ENCODE measurements at regions not wholly inside any gene's neighbourhood (a gene's known extent, or its start where the extent isn't known, plus 50 kb on each side); places are given as distances from the start of the nearest gene placed in this dataset.

- Histone ChIP-seq H3K4me1 (no peaks in the 10 kb centered on the region), H3K27ac (no peak overlapping the region), H3K36me3 (no peaks in the 10 kb centered on the region), H3K9me3 (no peaks in the 10 kb centered on the region), H3K27me3 (no peaks in the 10 kb centered on the region), H3K4me3 (no peak overlapping the region)
- TF ChIP-seq POLR2A (IDR thresholded peaks at IDR 0.05) = no peak
- TF ChIP-seq, protein P1, sequence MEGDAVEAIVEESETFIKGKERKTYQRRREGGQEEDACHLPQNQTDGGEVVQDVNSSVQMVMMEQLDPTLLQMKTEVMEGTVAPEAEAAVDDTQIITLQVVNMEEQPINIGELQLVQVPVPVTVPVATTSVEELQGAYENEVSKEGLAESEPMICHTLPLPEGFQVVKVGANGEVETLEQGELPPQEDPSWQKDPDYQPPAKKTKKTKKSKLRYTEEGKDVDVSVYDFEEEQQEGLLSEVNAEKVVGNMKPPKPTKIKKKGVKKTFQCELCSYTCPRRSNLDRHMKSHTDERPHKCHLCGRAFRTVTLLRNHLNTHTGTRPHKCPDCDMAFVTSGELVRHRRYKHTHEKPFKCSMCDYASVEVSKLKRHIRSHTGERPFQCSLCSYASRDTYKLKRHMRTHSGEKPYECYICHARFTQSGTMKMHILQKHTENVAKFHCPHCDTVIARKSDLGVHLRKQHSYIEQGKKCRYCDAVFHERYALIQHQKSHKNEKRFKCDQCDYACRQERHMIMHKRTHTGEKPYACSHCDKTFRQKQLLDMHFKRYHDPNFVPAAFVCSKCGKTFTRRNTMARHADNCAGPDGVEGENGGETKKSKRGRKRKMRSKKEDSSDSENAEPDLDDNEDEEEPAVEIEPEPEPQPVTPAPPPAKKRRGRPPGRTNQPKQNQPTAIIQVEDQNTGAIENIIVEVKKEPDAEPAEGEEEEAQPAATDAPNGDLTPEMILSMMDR (IDR thresholded peaks at IDR 0.05) = no peak
- 85% methylated on average over 2 of the region's 2 CpGs for WGBS (ENCODE audit: insufficient coverage, low coverage, low lambda C conversion rate, missing lambda C conversion rate)
- no peak for DNase-seq
- intact Hi-C loops (cut with DNase I) = no loop called here
- no peak for ATAC-seq
These were observed 165.6 kb downstream of the AREG start for GRCh38 chr4:74610491-74610890.

DNA sequence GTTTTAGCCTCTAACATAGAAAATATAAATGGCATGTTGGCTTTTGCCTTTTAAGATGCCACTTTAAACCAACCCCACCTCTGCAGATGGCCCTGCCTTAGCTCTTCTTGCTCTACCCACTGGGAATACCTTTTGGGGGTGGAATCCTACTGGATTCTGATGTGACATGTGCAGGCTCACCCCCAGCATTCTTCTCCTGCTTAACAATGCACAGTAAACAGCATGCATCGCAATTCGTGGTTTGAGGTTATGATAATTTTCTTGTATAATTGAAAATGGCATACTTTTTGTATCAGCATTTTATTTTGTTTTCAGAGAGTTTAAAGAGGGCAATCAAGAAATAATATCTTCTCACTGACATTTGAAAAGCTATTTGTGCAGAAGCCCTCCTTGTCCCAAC, 167.9 kb downstream of the AREG start:
- Histone ChIP-seq H3K9me3 (no peaks in the 10 kb centered on the region), H3K4me1 (no peaks in the 10 kb centered on the region), H3K27me3 (no peaks in the 10 kb centered on the region), H3K27ac (no peak overlapping the region), H3K4me3 (no peak overlapping the region), H3K36me3 (no peaks in the 10 kb centered on the region)
- intact Hi-C loops (cut with DNase I) = no loop called here
- DNase-seq (no peak), ATAC-seq (no peak)
- TF ChIP-seq, protein P1 (IDR thresholded peaks at IDR 0.05) = no peak
- no peak for TF ChIP-seq POLR2A (IDR thresholded peaks at IDR 0.05)
- WGBS (ENCODE audit: insufficient coverage, low coverage, low lambda C conversion rate, missing lambda C conversion rate) = 73% methylated on average over 2 of the region's 2 CpGs

- no peaks in the 10 kb centered on the region for H3K4me1 ChIP-seq
- ATAC-seq = no peak
- no peak for TF ChIP-seq POLR2A (IDR thresholded peaks at IDR 0.05)
- TF ChIP-seq, protein P1 (IDR thresholded peaks at IDR 0.05) = no peak
- 55% methylated on average over 2 of the region's 2 CpGs for WGBS (ENCODE audit: insufficient coverage, low coverage, low lambda C conversion rate, missing lambda C conversion rate)
- no peaks in the 10 kb centered on the region for H3K27me3 ChIP-seq
- no peaks in the 10 kb centered on the region for H3K9me3 ChIP-seq
- no peak for DNase-seq
- H3K36me3 ChIP-seq = no peaks in the 10 kb centered on the region
- H3K4me3 ChIP-seq = no peak overlapping the region
- H3K27ac ChIP-seq = no peak overlapping the region
- intact Hi-C loops (cut with DNase I) = no loop called here
These were observed 168.3 kb downstream of the AREG start for GRCh38 chr4:74613266-74613665.

DNA sequence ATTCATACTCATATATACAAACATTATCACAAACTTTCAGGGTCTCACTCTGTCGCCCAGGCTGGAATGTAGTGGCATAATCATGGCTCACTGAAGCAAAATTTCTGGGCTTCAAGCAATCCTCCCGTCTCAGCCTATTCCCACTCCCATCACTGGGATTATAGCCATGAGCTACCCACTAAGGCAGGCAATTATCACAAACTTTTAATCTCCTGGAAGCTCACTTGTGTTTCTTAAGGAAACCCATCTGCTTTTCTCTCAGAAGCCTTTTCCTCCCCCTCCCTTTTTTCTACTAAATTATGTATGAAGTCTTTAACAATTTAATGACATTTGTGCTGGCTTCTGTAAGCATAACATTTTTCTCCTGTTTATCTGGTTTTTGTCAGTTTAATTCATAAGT, 170.5 kb downstream of the AREG start:
- Histone ChIP-seq H3K9me3 (no peaks in the 10 kb centered on the region), H3K27me3 (no peaks in the 10 kb centered on the region), H3K36me3 (no peaks in the 10 kb centered on the region), H3K27ac (no peak overlapping the region), H3K4me1 (no peaks in the 10 kb centered on the region), H3K4me3 (no peak overlapping the region)
- intact Hi-C loops (cut with DNase I) = no loop called here
- WGBS (ENCODE audit: insufficient coverage, low coverage, low lambda C conversion rate, missing lambda C conversion rate) = 100% methylated on average over 2 of the region's 2 CpGs
- TF ChIP-seq POLR2A (IDR thresholded peaks at IDR 0.05) = no peak
- no peak for DNase-seq
- ATAC-seq = no peak

- DNase-seq = no peak
- intact Hi-C loops (cut with DNase I) = no loop called here
- Histone ChIP-seq H3K36me3 (no peaks in the 10 kb centered on the region), H3K9me3 (no peaks in the 10 kb centered on the region), H3K27ac (no peak overlapping the region), H3K4me1 (no peaks in the 10 kb centered on the region), H3K4me3 (no peak overlapping the region), H3K27me3 (no peaks in the 10 kb centered on the region)
- WGBS (ENCODE audit: insufficient coverage, low coverage, low lambda C conversion rate, missing lambda C conversion rate) = 63% methylated on average over 1 of the region's 1 CpG
- ATAC-seq = no peak
- TF ChIP-seq, protein P1 (IDR thresholded peaks at IDR 0.05) = no peak
- no peak for TF ChIP-seq POLR2A (IDR thresholded peaks at IDR 0.05)
These were observed 173.2 kb downstream of the AREG start for GRCh38 chr4:74618166-74618565.
